Esophagus muscularis mucosa (tissue), 4 donors: ENCODE measurements at regions not wholly inside any gene's neighbourhood (a gene's known extent, or its start where the extent isn't known, plus 50 kb on each side); places are given as distances from the start of the nearest gene placed in this dataset.

ENCODE experiments used
- EP300 ChIP-seq: sonication (generic); formaldehyde crosslinking; IDR thresholded peaks from one replicate; pipeline ENCODE4 v1.6.1; 2017; ENCODE audit warnings: antibody characterized with exemption
- POLR2A ChIP-seq: fragments of 450-650 bp; IDR thresholded peaks from one replicate; pipeline ENCODE4 v1.6.1; 2017; ENCODE audit warnings: antibody characterized with exemption, moderate library complexity, mild to moderate bottlenecking, low read depth
- TF ChIP-seq, protein P1 (sequence below), 3 experiments: fragments of 200-600 bp in 2 of 3; fragments of 450-650 bp in 1 of 3; sonication (generic) in 2 of 3; IDR thresholded peaks; one replicate each; pipeline ENCODE4 v1.5.1; 2017 to 2019; ENCODE audit warnings: antibody characterized with exemption in 3 of 3, mild to moderate bottlenecking in 2 of 3, moderate library complexity in 1 of 3

DNA sequence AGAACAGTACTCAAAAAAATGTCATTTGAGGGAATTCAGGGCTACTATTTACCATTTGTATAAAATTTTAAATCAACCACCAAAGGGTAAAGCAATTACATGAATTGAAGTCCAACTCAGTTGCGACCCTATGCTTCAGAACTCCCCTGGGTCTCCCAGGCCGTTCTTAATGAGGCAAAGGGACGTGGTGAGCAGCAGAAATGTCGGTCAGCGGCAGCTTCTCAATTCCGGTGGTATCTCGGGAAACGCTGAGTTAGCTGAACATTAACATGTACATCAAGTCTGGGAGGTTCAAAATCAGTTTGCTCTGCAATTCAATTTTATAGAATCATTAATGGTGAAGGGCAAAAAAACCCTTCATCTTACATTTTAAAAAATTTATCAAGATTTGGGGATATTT lies 173.2 kb downstream of the DIRAS2 start:
- TF ChIP-seq POLR2A (no peak), EP300 (no peak)
- TF ChIP-seq, protein P1, sequence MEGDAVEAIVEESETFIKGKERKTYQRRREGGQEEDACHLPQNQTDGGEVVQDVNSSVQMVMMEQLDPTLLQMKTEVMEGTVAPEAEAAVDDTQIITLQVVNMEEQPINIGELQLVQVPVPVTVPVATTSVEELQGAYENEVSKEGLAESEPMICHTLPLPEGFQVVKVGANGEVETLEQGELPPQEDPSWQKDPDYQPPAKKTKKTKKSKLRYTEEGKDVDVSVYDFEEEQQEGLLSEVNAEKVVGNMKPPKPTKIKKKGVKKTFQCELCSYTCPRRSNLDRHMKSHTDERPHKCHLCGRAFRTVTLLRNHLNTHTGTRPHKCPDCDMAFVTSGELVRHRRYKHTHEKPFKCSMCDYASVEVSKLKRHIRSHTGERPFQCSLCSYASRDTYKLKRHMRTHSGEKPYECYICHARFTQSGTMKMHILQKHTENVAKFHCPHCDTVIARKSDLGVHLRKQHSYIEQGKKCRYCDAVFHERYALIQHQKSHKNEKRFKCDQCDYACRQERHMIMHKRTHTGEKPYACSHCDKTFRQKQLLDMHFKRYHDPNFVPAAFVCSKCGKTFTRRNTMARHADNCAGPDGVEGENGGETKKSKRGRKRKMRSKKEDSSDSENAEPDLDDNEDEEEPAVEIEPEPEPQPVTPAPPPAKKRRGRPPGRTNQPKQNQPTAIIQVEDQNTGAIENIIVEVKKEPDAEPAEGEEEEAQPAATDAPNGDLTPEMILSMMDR (IDR thresholded peaks at IDR 0.05), result no peak
